ENCODE measurements at regions not wholly inside any gene's neighbourhood (a gene's known extent, or its start where the extent isn't known, plus 50 kb on each side); places are given as distances from the start of the nearest gene placed in this dataset.

DNA sequence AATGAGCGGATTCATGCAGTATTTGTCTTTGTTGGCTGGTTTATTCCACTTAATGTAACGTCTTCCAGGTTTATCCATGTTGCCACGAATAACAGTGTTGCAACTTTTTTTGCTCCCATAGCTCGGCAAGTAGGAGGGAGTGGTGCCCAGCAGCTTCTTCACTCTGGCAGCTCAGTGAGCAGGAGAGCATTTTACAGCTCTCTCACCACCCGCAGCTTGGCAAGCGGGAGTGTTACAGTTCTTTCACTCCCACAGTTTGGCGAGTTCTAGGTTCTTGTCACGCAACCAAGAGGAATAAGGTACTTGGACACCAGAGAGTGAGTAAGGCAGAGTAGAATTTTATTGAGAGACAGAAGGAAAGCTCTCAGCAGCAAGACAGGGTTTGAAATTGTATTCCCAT is 935.2 kb downstream of the TBL1XR1 start:
- H3K79me2 ChIP-seq (ENCODE audit: insufficient read depth), result no peaks in the 10 kb centered on the region
- no peaks in the 10 kb centered on the region for H3F3A ChIP-seq (replicated peaks; ENCODE audit: insufficient read depth)
- H3K9ac ChIP-seq, result no peak overlapping the region
- no peak for TF ChIP-seq NRF1 (IDR thresholded peaks at IDR 0.05; ENCODE audit: low read depth, low read length)
- no peak for TF ChIP-seq MAX (IDR thresholded peaks at IDR 0.05; ENCODE audit: low read depth)
- TF ChIP-seq CHD2 (IDR thresholded peaks at IDR 0.05; ENCODE audit: low read length, partially characterized antibody), result no peak
- no peak for TF ChIP-seq GATA2 (CRISPR knock-in tag; IDR thresholded peaks at IDR 0.05)
- no peak for TF ChIP-seq ZBTB33 (IDR thresholded peaks at IDR 0.05; ENCODE audit: borderline replicate concordance, low read depth)
- TF ChIP-seq MXI1 (IDR thresholded peaks at IDR 0.05; ENCODE audit: low read depth, low read length), result no peak
- no peak for TF ChIP-seq USF1 (IDR thresholded peaks at IDR 0.05; ENCODE audit: borderline replicate concordance, low read depth)
- TF ChIP-seq EZH2phosphoT487 (IDR thresholded peaks at IDR 0.05; ENCODE audit: borderline replicate concordance, low read depth), result no peak
- no peak for TF ChIP-seq RXRA (IDR thresholded peaks at IDR 0.05; ENCODE audit: borderline replicate concordance, low read depth)
- no peak for TF ChIP-seq POLR2AphosphoS5 (IDR thresholded peaks at IDR 0.05; ENCODE audit: low read depth, low read length)
- TF ChIP-seq TEAD4 (IDR thresholded peaks at IDR 0.05; ENCODE audit: borderline replicate concordance, insufficient read depth), result no peak
- TF ChIP-seq RCOR1 (IDR thresholded peaks at IDR 0.05; ENCODE audit: low read length), result no peak
- no peak for TF ChIP-seq EP300 (IDR thresholded peaks at IDR 0.05; ENCODE audit: borderline replicate concordance in 1 of 2, low read depth in 1 of 2, low read length in 1 of 2)
- TF ChIP-seq RFX5 (IDR thresholded peaks at IDR 0.05; ENCODE audit: low read length), result no peak
- no peak for TF ChIP-seq NFIC (IDR thresholded peaks at IDR 0.05; ENCODE audit: borderline replicate concordance)
- TF ChIP-seq SIN3A (IDR thresholded peaks at IDR 0.05; ENCODE audit: borderline replicate concordance, low read depth, low read length), result no peak
- no peak for TF ChIP-seq FOSL2 (IDR thresholded peaks at IDR 0.05; ENCODE audit: borderline replicate concordance, low read depth)
- TF ChIP-seq FOXJ3 (CRISPR knock-in tag; IDR thresholded peaks at IDR 0.05), result no peak
- no peak for TF ChIP-seq GABPA (IDR thresholded peaks at IDR 0.05; ENCODE audit: low read depth)
- no peaks in the 10 kb centered on the region for H3K36me3 ChIP-seq (replicated peaks in 1 of 2; ENCODE audit: control insufficient read depth in 1 of 2, insufficient read depth in 2 of 2, low read length in 1 of 2)
- no peaks in the 10 kb centered on the region for H3K4me1 ChIP-seq (ENCODE audit: control insufficient read depth in 1 of 2, insufficient read depth in 2 of 2, low read depth in 1 of 2, low read length in 1 of 2)
- H3K4me2 ChIP-seq, result no peak overlapping the region
- H2AFZ ChIP-seq (ENCODE audit: low read depth), result no peak overlapping the region
- H3K9me2 ChIP-seq, result no peaks in the 10 kb centered on the region
- no peaks in the 10 kb centered on the region for H4K20me1 ChIP-seq (ENCODE audit: insufficient read depth)
- no peak overlapping the region for H3K27ac ChIP-seq (ENCODE audit: low read depth in 2 of 2, low read length in 1 of 2)
- no peak overlapping the region for H3K4me3 ChIP-seq (ENCODE audit: low read depth in 2 of 2, low read length in 1 of 2)
- H3K9me3 ChIP-seq, result 0 out of 2 replicates have a peak, but pooled peaks cover 3% of the 10 kb centered on the region
- H3K27me3 ChIP-seq (ENCODE audit: insufficient read depth), result no peaks in the 10 kb centered on the region
- CTCF ChIA-PET, result no interaction called here
- DNase-seq, result no peak
- 41% methylated on average over 8 of the region's 8 CpGs for WGBS (ENCODE audit: low lambda C conversion rate)
- POLR2A ChIA-PET, result no interaction called here

Measured in SK-N-SH (cell line).